CD4-positive, alpha-beta memory T cell (primary cell): ENCODE measurements at regions not wholly inside any gene's neighbourhood (a gene's known extent, or its start where the extent isn't known, plus 50 kb on each side); places are given as distances from the start of the nearest gene placed in this dataset.

Source experiments
- CTCF ChIA-PET: fragments of 350-600 bp; sonication (Branson Sonifier 250); formaldehyde crosslinking; loops from one replicate; lab custom pipeline; 2021; ENCODE audit warnings: inconsistent platforms; ENCODE audit not compliant: partially characterized antibody; lab: Charles Lee
- POLR2A ChIA-PET: fragments of 350-600 bp; sonication (Branson Sonifier 250); formaldehyde crosslinking; loops from one replicate; lab custom pipeline; 2021; ENCODE audit not compliant: partially characterized antibody; lab: Charles Lee
- DNase-seq, 5 donors: peaks; one replicate each; pipeline versions ENCODE4 v3.0.0 to v3.0.0-alpha.2; 2020 to 2022; ENCODE audit warnings: mixed read lengths in 1 of 5
- H3K27ac ChIP-seq: one replicate; pipeline ENCODE4 v1.7.0; 2013; ENCODE audit warnings: low read depth, low read length
- H3K27me3 ChIP-seq: 2 replicates; pipeline ENCODE4 v1.7.0; 2013; ENCODE audit warnings: mild to moderate bottlenecking, low read length, moderate library complexity; ENCODE audit not compliant: insufficient read depth
- H3K36me3 ChIP-seq: 2 replicates; pipeline ENCODE4 v1.7.0; 2013; ENCODE audit warnings: mild to moderate bottlenecking, low read length, moderate library complexity; ENCODE audit not compliant: insufficient read depth
- H3K4me1 ChIP-seq: 2 replicates; pipeline ENCODE4 v1.7.0; 2013; ENCODE audit warnings: mild to moderate bottlenecking, low read length, moderate library complexity; ENCODE audit not compliant: insufficient read depth
- H3K4me3 ChIP-seq, 2 donors: one replicate each; pipeline ENCODE4 v1.7.0; 2013; ENCODE audit warnings: low read length in 2 of 2, mild to moderate bottlenecking in 1 of 2
- H3K9me3 ChIP-seq, 2 donors: one replicate each; pipeline ENCODE4 v1.7.0; 2013; ENCODE audit warnings: low read length in 2 of 2, control low read depth in 1 of 2; ENCODE audit not compliant: control insufficient read depth in 1 of 2
- H3K27ac Mint-ChIP-seq, 7 donors: one replicate each; pipeline ENCODE4 v1.8.0; 2020 to 2021; ENCODE audit warnings: mixed read lengths in 7 of 7, mild to moderate bottlenecking in 6 of 7, inconsistent platforms in 3 of 7, moderate library complexity in 3 of 7
- H3K27me3 Mint-ChIP-seq, 2 donors: one replicate each; pipeline ENCODE4 v1.8.0; 2020 to 2021; ENCODE audit warnings: mixed read lengths in 2 of 2
- H3K36me3 Mint-ChIP-seq, 2 donors: one replicate each; pipeline ENCODE4 v1.8.0; 2020 to 2021; ENCODE audit warnings: mixed read lengths in 2 of 2, inconsistent platforms in 1 of 2, mild to moderate bottlenecking in 1 of 2
- H3K4me1 Mint-ChIP-seq, 4 donors: one replicate each; pipeline ENCODE4 v1.8.0; 2020 to 2021; ENCODE audit warnings: mixed read lengths in 4 of 4, mild to moderate bottlenecking in 1 of 4
- H3K4me3 Mint-ChIP-seq, 8 donors: one replicate each; pipeline ENCODE4 v1.8.0; 2020 to 2021; ENCODE audit warnings: mixed read lengths in 8 of 8, mild to moderate bottlenecking in 7 of 8, moderate library complexity in 6 of 8, inconsistent platforms in 3 of 8
- H3K9me3 Mint-ChIP-seq, 8 donors: one replicate each; pipeline ENCODE4 v1.8.0; 2020 to 2021; ENCODE audit warnings: mixed read lengths in 8 of 8, mild to moderate bottlenecking in 5 of 8, inconsistent platforms in 3 of 8, moderate library complexity in 1 of 8
- intact Hi-C: fragments of 100-400 bp; cut with micrococcal nuclease; formaldehyde crosslinking; loops from one replicate; pipeline ENCODE4 v1.15.1; 2023

- peaks cover 0 to 7% (median 4%) of the 10 kb centered on the region in 8 donors for H3K9me3 Mint-ChIP-seq
- Histone ChIP-seq H3K4me3 (no peak overlapping the region), H3K9me3 (no peaks in the 10 kb centered on the region), H3K27ac (no peak overlapping the region), H3K4me1 (peaks cover 25% of the 10 kb centered on the region), H3K27me3 (no peaks in the 10 kb centered on the region), H3K36me3 (no peaks in the 10 kb centered on the region)
- no peaks in the 10 kb centered on the region for H3K27me3 Mint-ChIP-seq
- H3K4me1 Mint-ChIP-seq: peaks cover 23 to 33% (median 26%) of the 10 kb centered on the region in 4 donors
- CTCF ChIA-PET: interaction anchor here (1.7 kb wide), 1 partner anchor 18 kb away, joined by 5 read pairs; no protein-coding TSS in a partner anchor
- peak overlapping the region; percentile 67 to 93 (median 78) for H3K27ac Mint-ChIP-seq
- POLR2A ChIA-PET: interaction anchor here (1.1 to 3.7 kb wide), 3 partner anchors 10 to 49 kb away, joined by 4 to 26 read pairs (median 20); no protein-coding TSS in a partner anchor
- H3K36me3 Mint-ChIP-seq: no peaks in the 10 kb centered on the region
- intact Hi-C loops: loop anchor here (5.0 kb wide), 1 partner anchor 34 kb away; no protein-coding TSS in a partner anchor
- H3K4me3 Mint-ChIP-seq: peak overlapping the region in 1 of 8 donors; percentile 82
- no peak for DNase-seq
Observed at GRCh38 chr2:30316408-30316807, 85.1 kb downstream of the LBH start.

GRCh38 chr2:30318987-30319782 is 87.9 kb downstream of the LBH start:
- Histone ChIP-seq H3K4me3 (no peak overlapping the region), H3K27me3 (no peaks in the 10 kb centered on the region), H3K9me3 (no peaks in the 10 kb centered on the region), H3K36me3 (no peaks in the 10 kb centered on the region), H3K4me1 (peaks cover 25% of the 10 kb centered on the region), H3K27ac (no peak overlapping the region)
- Mint-ChIP-seq H3K9me3 (peaks cover 0 to 7% (median 4%) of the 10 kb centered on the region in 8 donors), H3K4me3 (no peak overlapping the region), H3K4me1 (peaks cover 23 to 37% (median 28%) of the 10 kb centered on the region in 4 donors), H3K36me3 (no peaks in the 10 kb centered on the region), H3K27ac (peak overlapping the region in 3 of 7 donors; percentile 3 to 62 (median 39)), H3K27me3 (no peaks in the 10 kb centered on the region)
- no peak for DNase-seq
- POLR2A ChIA-PET: interaction anchor here (0.8 to 1.4 kb wide), 2 partner anchors 18 to 87 kb away, joined by 3 to 5 read pairs; no protein-coding TSS in a partner anchor
- intact Hi-C loops: loop anchor here (5.0 kb wide), 1 partner anchor 37 kb away; no protein-coding TSS in a partner anchor
- CTCF ChIA-PET: interaction anchor here (0.9 to 1.4 kb wide), 2 partner anchors 18 to 91 kb away, joined by 3 read pairs; no protein-coding TSS in a partner anchor

DNA sequence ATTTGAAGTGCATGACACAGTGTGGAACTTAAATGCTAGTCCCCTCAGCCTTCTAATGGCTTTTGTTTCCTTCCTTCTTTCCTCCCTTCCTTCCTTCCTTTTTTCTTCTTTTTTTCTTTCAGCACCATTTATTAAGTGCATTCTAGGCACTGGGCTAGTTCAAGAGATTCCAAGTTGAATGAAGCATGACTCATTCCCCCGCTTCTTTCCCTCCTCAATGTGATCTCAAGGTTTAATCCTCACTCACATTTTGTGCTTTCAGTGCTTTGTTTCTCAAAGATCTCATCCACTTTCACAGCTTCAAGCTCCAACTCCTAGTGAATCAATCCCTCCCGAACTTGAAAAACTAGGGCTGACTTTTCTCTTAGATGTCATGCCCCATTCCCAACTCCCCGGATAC is 90.1 kb downstream of the LBH start:
- POLR2A ChIA-PET: no interaction called here
- H3K27ac ChIP-seq: no peak overlapping the region
- no peak overlapping the region for H3K4me3 ChIP-seq
- intact Hi-C loops: no loop called here
- CTCF ChIA-PET: interaction anchor here (2.8 kb wide), 1 partner anchor 13 kb away, joined by 16 read pairs; no protein-coding TSS in a partner anchor
- Mint-ChIP-seq H3K4me3 (no peak overlapping the region), H3K9me3 (no peaks in the 10 kb centered on the region), H3K4me1 (peaks cover 6 to 22% (median 16%) of the 10 kb centered on the region in 4 donors), H3K27me3 (no peaks in the 10 kb centered on the region), H3K36me3 (no peaks in the 10 kb centered on the region), H3K27ac (peak overlapping the region in 1 of 7 donors; percentile 49)
- no peaks in the 10 kb centered on the region for H3K9me3 ChIP-seq
- peaks cover 4% of the 10 kb centered on the region for H3K4me1 ChIP-seq
- H3K27me3 ChIP-seq: no peaks in the 10 kb centered on the region
- H3K36me3 ChIP-seq: no peaks in the 10 kb centered on the region
- DNase-seq: no peak

- intact Hi-C loops: no loop called here
- H3K36me3 ChIP-seq: no peaks in the 10 kb centered on the region
- H3K4me1 ChIP-seq: no peaks in the 10 kb centered on the region
- H3K27me3 ChIP-seq: no peaks in the 10 kb centered on the region
- DNase-seq: no peak
- Mint-ChIP-seq H3K27ac (no peak overlapping the region), H3K36me3 (no peaks in the 10 kb centered on the region), H3K27me3 (no peaks in the 10 kb centered on the region), H3K9me3 (no peaks in the 10 kb centered on the region), H3K4me3 (no peak overlapping the region), H3K4me1 (peaks cover 2 to 14% (median 10%) of the 10 kb centered on the region in 4 donors)
- no peaks in the 10 kb centered on the region for H3K9me3 ChIP-seq
- H3K27ac ChIP-seq: no peak overlapping the region
- POLR2A ChIA-PET: interaction anchor here (2.0 to 2.1 kb wide), 2 partner anchors 11 to 14 kb away, joined by 6 to 9 read pairs; no protein-coding TSS in a partner anchor
- no peak overlapping the region for H3K4me3 ChIP-seq
- CTCF ChIA-PET: interaction anchor here (1.0 to 2.8 kb wide), 4 partner anchors 11 to 115 kb away, joined by 3 to 16 read pairs (median 5); no protein-coding TSS in a partner anchor
Observed at GRCh38 chr2:30323499-30323898, 92.2 kb downstream of the LBH start.

DNA sequence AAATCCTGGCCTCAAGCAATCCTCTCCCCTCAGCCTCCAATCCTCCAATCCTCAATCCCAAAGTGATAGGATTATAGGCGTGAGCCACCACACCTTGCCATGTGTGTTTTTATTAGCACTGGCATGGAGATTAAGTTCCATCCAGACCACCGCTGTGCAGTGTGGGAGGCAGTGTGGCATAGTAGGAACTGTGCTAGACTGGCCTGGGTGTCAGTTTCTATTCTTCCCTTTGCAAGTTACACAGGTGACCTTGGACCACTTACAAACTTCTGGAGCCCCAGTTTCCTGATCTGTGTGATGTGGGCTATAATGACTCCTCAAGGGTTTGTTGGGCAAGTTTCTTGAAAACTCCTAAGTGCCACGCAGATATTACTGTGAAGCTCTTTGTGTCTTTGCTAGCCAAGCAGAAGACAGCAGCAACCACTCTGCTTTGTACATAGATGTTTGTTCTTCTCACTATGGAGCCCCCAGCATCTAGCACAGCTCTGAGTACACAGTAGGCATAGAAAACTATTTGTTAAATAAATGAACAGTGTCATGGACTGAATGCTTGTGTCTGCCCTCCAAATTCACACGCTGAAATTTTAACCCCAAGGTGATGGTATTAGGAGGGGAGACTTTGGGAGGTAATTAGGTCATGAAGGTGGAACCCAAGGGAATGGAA is 93.0 kb downstream of the LBH start:
- Histone ChIP-seq H3K36me3 (no peaks in the 10 kb centered on the region), H3K27ac (no peak overlapping the region), H3K27me3 (no peaks in the 10 kb centered on the region), H3K4me1 (no peaks in the 10 kb centered on the region), H3K9me3 (no peaks in the 10 kb centered on the region), H3K4me3 (no peak overlapping the region)
- Mint-ChIP-seq H3K9me3 (no peaks in the 10 kb centered on the region), H3K27me3 (no peaks in the 10 kb centered on the region), H3K4me3 (no peak overlapping the region), H3K36me3 (no peaks in the 10 kb centered on the region), H3K27ac (peak overlapping the region in 3 of 7 donors; percentile 9 to 56 (median 32)), H3K4me1 (peaks cover 2 to 14% (median 10%) of the 10 kb centered on the region in 4 donors)
- DNase-seq: no peak
- intact Hi-C loops: no loop called here
- ChIA-PET POLR2A (interaction anchor here (2.0 to 2.1 kb wide), 2 partner anchors 10 to 15 kb away, joined by 6 to 9 read pairs; no protein-coding TSS in a partner anchor), CTCF (interaction anchor here (1.0 to 2.8 kb wide), 4 partner anchors 10 to 115 kb away, joined by 3 to 16 read pairs (median 5); no protein-coding TSS in a partner anchor)

- ChIA-PET POLR2A (interaction anchor here (1.2 to 1.5 kb wide), 2 partner anchors 9 to 11 kb away, joined by 4 read pairs; no protein-coding TSS in a partner anchor), CTCF (interaction anchor here (1.0 to 1.4 kb wide), 2 partner anchors 9 to 15 kb away, joined by 4 to 11 read pairs; no protein-coding TSS in a partner anchor)
- DNase-seq: no peak
Observed at GRCh38 chr2:30325600-30326328, 94.4 kb downstream of the LBH start.

More at GRCh38 chr2:30325600-30326328, 94.4 kb downstream of the LBH start:
- Mint-ChIP-seq H3K4me3 (no peak overlapping the region), H3K27me3 (no peaks in the 10 kb centered on the region), H3K36me3 (no peaks in the 10 kb centered on the region), H3K9me3 (no peaks in the 10 kb centered on the region), H3K4me1 (peaks cover 2 to 18% (median 10%) of the 10 kb centered on the region in 4 donors), H3K27ac (peak overlapping the region in 6 of 7 donors; percentile 11 to 79 (median 65))
- Histone ChIP-seq H3K9me3 (no peaks in the 10 kb centered on the region), H3K27me3 (no peaks in the 10 kb centered on the region), H3K36me3 (no peaks in the 10 kb centered on the region), H3K4me1 (no peaks in the 10 kb centered on the region), H3K4me3 (no peak overlapping the region), H3K27ac (no peak overlapping the region)
- intact Hi-C loops: no loop called here
